HG03045 (cell line): ENCODE measurements at regions not wholly inside any gene's neighbourhood (a gene's known extent, or its start where the extent isn't known, plus 50 kb on each side); places are given as distances from the start of the nearest gene placed in this dataset.

Experiments used
- ATAC-seq: cut with Tn5 transposase; IDR thresholded peaks from one replicate; pipeline ENCODE4 v1.9.1; 2021; ENCODE audit warnings: mild to moderate bottlenecking, moderate library complexity; ENCODE audit not compliant: unreplicated experiment

DNA sequence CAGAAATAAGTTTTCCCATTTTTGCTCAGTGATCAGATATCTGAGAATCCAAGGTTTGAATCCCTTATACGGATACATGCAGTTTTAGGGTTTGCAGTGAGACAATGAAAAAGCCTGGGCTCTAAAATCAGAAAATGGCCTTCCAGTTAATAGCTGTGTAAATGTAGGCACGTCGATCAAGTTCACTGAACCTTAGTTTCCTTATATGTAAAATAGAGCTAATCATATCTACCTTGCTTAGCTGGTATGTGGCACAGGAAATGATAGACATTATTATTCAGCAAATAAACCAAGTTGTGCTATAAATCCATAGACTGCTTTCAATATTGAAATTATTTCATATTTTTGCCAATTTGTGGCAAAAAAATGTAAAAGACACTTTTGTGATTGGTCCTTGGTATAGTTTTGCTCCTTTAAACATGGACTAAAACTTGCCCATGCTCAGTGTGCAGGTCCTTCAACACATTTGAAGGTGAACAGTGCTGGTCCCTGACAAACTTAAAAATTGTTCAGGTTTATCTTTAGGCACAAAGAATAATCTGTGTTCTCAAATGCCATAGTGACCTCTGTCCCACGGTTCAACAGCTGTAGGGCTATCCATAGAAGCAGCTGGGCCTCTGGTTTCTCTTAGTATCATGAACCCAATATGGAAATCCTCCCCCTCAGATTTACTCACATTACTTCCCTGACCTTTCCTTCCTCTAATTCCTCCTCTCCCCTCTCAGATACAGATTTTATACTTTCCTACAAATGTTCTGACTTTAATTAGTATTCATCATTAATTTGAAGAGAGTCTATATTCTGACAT, 51.0 kb downstream of the CCDC54 start:
- no peak for ATAC-seq

DNA sequence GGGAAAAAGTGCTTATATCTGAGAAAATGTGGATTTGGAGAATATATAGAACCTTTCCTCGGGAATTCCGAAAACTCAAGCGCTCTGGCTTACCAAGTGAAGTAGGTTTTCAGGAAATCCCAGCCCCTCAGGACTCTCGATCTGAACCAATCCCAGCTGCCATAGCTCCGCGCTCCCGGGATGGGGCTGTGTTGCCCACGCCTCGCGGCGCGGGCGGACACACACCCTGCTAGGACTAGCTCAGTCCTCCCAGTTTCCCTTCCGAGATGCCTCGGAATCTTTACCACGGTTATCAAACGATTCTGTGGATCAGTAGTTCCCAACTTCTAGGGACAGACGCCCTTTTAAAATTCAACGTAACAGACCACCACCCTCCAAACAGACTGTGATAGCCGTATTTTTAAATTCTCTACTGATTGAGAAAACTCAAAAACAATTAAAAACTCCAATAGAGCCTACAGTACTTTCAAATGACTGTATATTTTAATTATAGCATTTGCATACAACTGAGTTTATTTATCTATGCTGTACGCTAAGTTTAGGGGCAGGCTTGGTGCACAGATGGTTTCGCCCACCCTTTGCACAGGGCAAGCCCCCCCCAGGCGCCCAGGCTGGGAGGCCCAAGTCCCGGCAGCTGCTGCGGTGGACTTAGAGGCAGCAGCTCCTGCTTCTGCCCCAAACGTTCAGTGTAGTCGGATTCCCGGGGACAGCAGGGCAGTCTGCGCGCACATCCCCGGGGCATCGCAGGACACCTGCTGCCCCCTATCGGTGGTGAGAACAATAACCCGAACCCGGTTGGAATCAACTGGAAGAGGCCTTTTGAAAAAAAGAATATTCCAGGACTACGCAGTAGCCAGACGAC, 52.3 kb downstream of the CCDC54 start:
- peak; percentile 46 for ATAC-seq

- no peak for ATAC-seq
Measured at GRCh38 chr3:107430214-107430995, 53.2 kb downstream of the CCDC54 start.

DNA sequence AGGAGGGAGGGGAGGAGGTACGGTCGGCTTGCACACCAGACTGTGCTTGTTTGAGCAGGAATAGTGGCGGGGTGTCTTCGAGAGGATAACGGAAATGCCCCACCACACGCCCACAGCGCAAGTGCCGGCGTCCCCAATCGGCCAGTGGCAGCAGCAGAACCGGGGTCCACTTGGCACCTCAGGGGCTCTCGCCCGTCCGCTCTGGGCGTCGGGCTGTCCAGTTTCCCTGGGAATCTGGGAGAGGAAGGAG, 53.7 kb downstream of the CCDC54 start:
- peak; percentile 23 for ATAC-seq

DNA sequence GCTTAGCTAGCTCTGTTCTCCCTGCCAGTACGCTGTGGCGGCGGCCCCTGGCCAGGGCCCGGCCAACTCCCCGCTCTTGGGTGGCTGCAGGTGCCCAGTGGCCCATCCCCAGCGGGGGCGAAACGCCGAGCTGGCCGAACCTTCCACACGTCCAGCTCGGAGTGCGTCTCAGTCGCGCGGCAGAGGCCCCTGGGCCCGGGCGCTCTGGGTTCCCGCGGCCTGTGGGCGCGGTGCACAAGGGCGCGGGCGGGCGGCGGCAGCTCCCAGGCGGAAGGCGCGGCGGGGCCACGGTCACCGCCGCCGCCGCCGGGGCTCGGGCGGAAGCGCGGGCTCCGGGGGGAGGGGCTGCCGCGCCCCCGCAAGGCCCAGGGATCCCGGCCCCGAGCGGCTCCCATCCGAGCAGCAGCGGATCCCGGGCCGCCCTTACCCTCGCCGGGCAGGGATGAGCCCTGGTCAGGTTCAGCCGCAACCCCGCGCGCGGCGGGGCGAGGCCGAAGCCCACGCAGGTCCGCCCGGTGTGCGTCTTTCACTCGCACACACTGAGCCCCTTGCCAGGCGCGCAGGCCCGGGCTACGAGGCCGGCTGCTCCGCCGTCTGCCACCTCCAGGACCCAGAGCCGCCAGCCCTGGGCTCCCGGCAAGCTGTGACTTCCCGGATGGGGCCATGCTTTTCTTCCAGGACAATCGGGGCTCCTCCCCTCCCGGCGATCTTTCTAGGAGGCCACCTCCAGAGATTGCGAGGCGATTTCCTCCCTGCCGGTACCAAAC, 54.2 kb downstream of the CCDC54 start:
- peak; percentile 71 for ATAC-seq

- no peak for ATAC-seq
Measured at GRCh38 chr3:107432013-107432515, 54.8 kb downstream of the CCDC54 start.

DNA sequence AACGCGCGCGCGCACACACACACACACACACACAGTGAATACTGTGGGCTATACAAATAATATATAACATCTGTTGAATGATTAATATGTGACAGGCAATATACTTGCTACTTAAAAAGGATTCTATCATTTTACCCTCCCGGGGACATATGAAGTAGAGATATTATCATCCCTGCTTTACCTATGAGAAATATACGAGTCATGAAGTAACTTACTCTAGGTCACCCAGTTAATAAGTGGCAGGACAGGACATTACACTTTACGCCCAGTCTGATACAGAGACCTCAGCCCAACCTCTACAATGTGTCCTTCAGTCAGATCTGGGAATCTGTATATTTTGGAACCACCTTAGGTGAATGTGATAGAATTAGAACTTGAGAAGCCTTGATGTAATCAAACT, 55.4 kb downstream of the CCDC54 start:
- no peak for ATAC-seq

DNA sequence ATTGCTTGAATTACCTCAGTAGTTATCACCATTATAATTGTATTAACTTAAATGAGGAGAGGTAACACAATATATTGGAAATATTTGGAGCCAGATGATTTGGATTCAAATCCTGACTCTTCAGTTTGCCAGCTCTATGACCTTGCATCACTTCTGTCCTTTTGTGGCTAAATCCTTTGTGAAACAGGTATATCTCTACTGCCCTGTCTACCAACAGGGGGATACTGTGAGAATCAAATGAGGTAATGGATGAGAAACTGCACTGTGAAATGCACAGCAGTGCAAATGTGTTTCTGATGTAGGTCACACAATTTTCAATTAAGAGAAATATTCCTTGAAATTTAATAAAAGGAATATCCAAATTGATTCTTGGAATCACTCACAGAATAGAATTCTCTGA, 58.8 kb downstream of the CCDC54 start:
- ATAC-seq: no peak

GRCh38 chr3:107438671-107439070, 61.4 kb downstream of the CCDC54 start:
- no peak for ATAC-seq

- ATAC-seq: no peak
Measured at GRCh38 chr3:107441617-107442016, 64.4 kb downstream of the CCDC54 start.

- no peak for ATAC-seq
Measured at GRCh38 chr3:107443461-107443860, 66.2 kb downstream of the CCDC54 start.

DNA sequence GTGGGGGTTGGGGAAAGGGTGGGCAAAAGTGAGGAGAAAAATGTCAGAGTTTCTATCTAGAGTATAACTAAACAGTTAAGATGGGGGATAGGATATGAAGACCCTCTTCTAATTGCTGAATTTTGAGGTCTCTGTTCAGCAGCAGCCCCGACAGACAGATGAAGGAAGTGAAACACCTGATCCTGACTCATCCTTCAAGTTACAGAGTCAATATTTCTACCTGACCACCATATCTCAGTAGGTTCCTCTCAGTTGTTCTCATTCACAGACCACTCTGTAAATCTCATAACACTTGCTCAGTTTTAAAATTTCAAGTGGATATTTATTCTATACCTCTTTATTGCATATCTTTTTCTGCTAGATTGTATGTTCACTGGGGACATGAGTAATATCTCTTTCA, 69.5 kb downstream of the CCDC54 start:
- no peak for ATAC-seq

- ATAC-seq: no peak
Measured at GRCh38 chr3:107450254-107450893, 72.4 kb upstream of the BBX start.

DNA sequence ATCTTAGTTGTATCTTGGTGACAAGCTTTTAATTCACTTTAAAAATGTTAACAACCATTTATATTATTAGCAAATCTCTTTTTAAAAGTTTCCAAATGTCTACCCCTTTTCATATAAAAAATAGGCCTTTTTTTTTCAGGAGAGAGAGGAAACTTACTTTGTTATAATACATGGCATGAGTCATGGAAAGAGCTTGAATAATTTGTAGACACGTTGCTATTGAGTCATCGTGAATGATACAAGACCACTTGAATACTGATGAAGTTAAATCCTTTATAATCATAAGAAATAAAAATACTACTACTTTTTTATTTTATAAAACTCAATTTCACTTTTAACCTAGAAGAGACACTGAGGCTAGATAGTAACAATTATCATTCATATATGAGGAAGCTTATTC, 70.3 kb upstream of the BBX start:
- ATAC-seq: no peak

DNA sequence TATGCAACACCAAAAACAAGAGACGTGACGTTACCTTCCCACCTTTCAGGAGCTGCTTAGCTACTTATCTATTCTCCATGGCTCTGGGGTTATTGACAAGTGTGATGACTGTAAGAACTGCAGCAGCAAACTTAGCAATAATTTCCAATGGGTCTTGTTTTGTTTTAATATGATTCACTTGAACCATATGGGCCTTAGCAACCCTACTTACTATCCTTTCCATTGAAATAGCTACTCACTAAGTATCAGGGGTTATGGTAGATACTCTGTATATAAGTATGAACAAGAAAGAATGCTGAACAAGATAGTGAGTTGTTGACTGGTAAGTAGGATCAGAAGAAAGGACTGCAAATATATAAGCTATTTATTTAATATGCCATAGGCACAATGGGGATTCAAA, 69.3 kb upstream of the BBX start:
- no peak for ATAC-seq

DNA sequence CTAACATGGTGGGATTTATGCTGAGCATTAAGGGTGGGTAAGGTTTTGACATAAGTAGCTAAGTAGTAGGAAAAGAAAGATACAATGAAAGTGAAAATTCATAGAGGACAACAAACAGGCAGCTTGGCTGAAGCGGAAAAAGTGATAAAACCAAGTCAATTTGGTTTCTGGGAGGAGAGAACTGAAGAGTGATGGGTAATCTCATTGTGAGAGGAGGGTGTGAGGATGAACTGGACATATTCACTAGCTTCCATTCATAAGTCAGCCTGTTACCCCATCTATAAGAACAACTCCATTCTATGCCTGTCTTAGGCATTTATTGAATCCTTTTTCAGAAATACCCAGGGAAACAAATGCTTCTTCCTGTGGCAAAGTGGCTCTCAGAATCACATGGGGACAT, 67.1 kb upstream of the BBX start:
- no peak for ATAC-seq

GRCh38 chr3:107456501-107456900, 66.3 kb upstream of the BBX start:
- no peak for ATAC-seq

GRCh38 chr3:107458871-107459270, 63.9 kb upstream of the BBX start:
- ATAC-seq: no peak

GRCh38 chr3:107461721-107462120, 61.0 kb upstream of the BBX start:
- ATAC-seq: no peak

- ATAC-seq: no peak
Measured at GRCh38 chr3:107464037-107464436, 58.7 kb upstream of the BBX start.
